NB4 (cell line): ENCODE measurements at regions not wholly inside any gene's neighbourhood (a gene's known extent, or its start where the extent isn't known, plus 50 kb on each side); places are given as distances from the start of the nearest gene placed in this dataset.
"Not testable (repeated sequence)": the region's sequence is repeated elsewhere in the genome, so short reads cannot be mapped to it uniquely, and the experiment has no call there.

Experiments used
- MYC ChIP-seq: IDR thresholded peaks from 2 replicates; pipeline ENCODE4 v1.6.1; 2011; ENCODE audit warnings: low read depth, low read length
- POLR2A ChIP-seq: IDR thresholded peaks from 2 replicates; pipeline ENCODE4 v1.6.1; 2011; ENCODE audit warnings: mild to moderate bottlenecking; ENCODE audit not compliant: insufficient read length; ENCODE audit errors: extremely low read depth
- TF ChIP-seq, protein P1 (sequence below): IDR thresholded peaks from one replicate; pipeline ENCODE4 v1.5.1; 2012; ENCODE audit warnings: low read depth, low read length
- TF ChIP-seq, protein P2 (sequence below): IDR thresholded peaks from 2 replicates; pipeline ENCODE4 v1.6.1; 2011; ENCODE audit warnings: low read depth, low read length

DNA sequence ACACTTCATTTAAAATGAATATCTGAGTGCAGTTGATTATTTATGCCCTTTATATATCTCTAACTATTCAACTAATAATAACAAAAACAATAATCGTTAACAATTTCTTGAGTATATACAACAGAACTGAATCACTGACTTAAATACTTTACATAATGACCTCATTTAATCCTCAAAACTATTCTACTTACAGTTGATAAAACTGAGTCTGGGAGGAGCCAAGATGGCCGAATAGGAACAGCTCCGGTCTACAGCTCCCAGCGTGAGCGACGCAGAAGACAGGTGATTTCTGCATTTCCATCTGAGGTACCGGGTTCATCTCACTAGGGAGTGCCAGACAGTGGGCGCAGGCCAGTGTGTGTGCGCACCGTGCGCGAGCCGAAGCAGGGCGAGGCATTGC is 163.6 kb downstream of the LRRN1 start:
- TF ChIP-seq, protein P1, sequence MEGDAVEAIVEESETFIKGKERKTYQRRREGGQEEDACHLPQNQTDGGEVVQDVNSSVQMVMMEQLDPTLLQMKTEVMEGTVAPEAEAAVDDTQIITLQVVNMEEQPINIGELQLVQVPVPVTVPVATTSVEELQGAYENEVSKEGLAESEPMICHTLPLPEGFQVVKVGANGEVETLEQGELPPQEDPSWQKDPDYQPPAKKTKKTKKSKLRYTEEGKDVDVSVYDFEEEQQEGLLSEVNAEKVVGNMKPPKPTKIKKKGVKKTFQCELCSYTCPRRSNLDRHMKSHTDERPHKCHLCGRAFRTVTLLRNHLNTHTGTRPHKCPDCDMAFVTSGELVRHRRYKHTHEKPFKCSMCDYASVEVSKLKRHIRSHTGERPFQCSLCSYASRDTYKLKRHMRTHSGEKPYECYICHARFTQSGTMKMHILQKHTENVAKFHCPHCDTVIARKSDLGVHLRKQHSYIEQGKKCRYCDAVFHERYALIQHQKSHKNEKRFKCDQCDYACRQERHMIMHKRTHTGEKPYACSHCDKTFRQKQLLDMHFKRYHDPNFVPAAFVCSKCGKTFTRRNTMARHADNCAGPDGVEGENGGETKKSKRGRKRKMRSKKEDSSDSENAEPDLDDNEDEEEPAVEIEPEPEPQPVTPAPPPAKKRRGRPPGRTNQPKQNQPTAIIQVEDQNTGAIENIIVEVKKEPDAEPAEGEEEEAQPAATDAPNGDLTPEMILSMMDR, result not testable (repeated sequence)
- TF ChIP-seq POLR2A, MYC: not testable (repeated sequence)
- TF ChIP-seq, protein P2, sequence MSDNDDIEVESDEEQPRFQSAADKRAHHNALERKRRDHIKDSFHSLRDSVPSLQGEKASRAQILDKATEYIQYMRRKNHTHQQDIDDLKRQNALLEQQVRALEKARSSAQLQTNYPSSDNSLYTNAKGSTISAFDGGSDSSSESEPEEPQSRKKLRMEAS, result not testable (repeated sequence)
